Right renal cortex interstitium (tissue), 3 donors: ENCODE measurements at regions not wholly inside any gene's neighbourhood (a gene's known extent, or its start where the extent isn't known, plus 50 kb on each side); places are given as distances from the start of the nearest gene placed in this dataset.

Experiments
- DNase-seq, 3 donors: peaks; one replicate each; pipeline ENCODE4 v3.0.0-alpha.2; 2013; ENCODE audit warnings: low read depth in 3 of 3, low spot score in 2 of 3

- DNase-seq, result no peak
Measured at GRCh38 chr4:181739031-181739430, 504.2 kb upstream of the TENM3 start.

GRCh38 chr4:181741513-181741912 lies 501.7 kb upstream of the TENM3 start:
- DNase-seq, result no peak

- no peak for DNase-seq
Measured at GRCh38 chr4:181745933-181746625, 497.1 kb upstream of the TENM3 start.

- DNase-seq, result no peak
Measured at GRCh38 chr4:181748581-181748980, 494.6 kb upstream of the TENM3 start.

GRCh38 chr4:181752516-181752915 lies 490.7 kb upstream of the TENM3 start:
- DNase-seq, result no peak

GRCh38 chr4:181753207-181753606 lies 490.0 kb upstream of the TENM3 start:
- DNase-seq, result no peak

- DNase-seq, result no peak
Measured at GRCh38 chr4:181755846-181756245, 487.4 kb upstream of the TENM3 start.

- no peak for DNase-seq
Measured at GRCh38 chr4:181756451-181757095, 486.6 kb upstream of the TENM3 start.

- DNase-seq, result no peak
Measured at GRCh38 chr4:181757098-181757497, 486.1 kb upstream of the TENM3 start.

- no peak for DNase-seq
Measured at GRCh38 chr4:181757910-181758660, 485.1 kb upstream of the TENM3 start.

GRCh38 chr4:181760560-181760959 lies 482.6 kb upstream of the TENM3 start:
- DNase-seq, result no peak

- no peak for DNase-seq
Measured at GRCh38 chr4:181761156-181761555, 482.0 kb upstream of the TENM3 start.

- no peak for DNase-seq
Measured at GRCh38 chr4:181766061-181766548, 477.1 kb upstream of the TENM3 start.

- no peak for DNase-seq
Measured at GRCh38 chr4:181770971-181771370, 472.2 kb upstream of the TENM3 start.

- DNase-seq, result no peak
Measured at GRCh38 chr4:181775298-181775697, 467.9 kb upstream of the TENM3 start.

- DNase-seq, result no peak
Measured at GRCh38 chr4:181776264-181777054, 466.7 kb upstream of the TENM3 start.

- DNase-seq, result no peak
Measured at GRCh38 chr4:181777518-181777917, 465.7 kb upstream of the TENM3 start.

GRCh38 chr4:181784881-181785280 lies 458.3 kb upstream of the TENM3 start:
- DNase-seq, result no peak

GRCh38 chr4:181792641-181793040 lies 450.6 kb upstream of the TENM3 start:
- no peak for DNase-seq

GRCh38 chr4:181793096-181793495 lies 450.1 kb upstream of the TENM3 start:
- DNase-seq, result no peak

- no peak for DNase-seq
Measured at GRCh38 chr4:181796502-181796901, 446.7 kb upstream of the TENM3 start.
